ENCODE measurements at regions not wholly inside any gene's neighbourhood (a gene's known extent, or its start where the extent isn't known, plus 50 kb on each side); places are given as distances from the start of the nearest gene placed in this dataset.

DNA sequence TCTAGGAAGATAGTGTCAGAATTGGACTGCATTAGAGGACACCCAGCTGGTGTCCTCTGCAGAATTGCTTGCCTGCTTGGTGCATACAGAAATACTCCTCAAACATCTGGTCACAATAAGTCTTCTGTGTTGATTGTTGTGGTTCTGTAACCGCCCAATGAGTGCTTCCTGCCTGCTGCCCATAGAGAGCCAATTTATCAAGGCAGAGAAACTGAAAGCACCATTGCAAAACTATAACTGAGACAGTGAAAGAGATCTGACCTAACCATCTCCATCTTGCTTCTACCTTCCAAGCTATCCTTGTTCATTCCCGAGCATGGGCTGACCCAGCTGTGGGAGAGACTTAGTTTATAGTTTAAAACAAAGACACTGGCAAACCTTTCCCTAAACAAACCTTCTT is 462.4 kb upstream of the RGS18 start:
- H3K27ac ChIP-seq = no peak overlapping the region
- ATAC-seq (no peak), DNase-seq (no peak)
- H3K4me3 ChIP-seq = no peak overlapping the region
- TF ChIP-seq, protein P1, sequence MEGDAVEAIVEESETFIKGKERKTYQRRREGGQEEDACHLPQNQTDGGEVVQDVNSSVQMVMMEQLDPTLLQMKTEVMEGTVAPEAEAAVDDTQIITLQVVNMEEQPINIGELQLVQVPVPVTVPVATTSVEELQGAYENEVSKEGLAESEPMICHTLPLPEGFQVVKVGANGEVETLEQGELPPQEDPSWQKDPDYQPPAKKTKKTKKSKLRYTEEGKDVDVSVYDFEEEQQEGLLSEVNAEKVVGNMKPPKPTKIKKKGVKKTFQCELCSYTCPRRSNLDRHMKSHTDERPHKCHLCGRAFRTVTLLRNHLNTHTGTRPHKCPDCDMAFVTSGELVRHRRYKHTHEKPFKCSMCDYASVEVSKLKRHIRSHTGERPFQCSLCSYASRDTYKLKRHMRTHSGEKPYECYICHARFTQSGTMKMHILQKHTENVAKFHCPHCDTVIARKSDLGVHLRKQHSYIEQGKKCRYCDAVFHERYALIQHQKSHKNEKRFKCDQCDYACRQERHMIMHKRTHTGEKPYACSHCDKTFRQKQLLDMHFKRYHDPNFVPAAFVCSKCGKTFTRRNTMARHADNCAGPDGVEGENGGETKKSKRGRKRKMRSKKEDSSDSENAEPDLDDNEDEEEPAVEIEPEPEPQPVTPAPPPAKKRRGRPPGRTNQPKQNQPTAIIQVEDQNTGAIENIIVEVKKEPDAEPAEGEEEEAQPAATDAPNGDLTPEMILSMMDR (IDR thresholded peaks at IDR 0.05) = no peak
- no peaks in the 10 kb centered on the region for H3K9me3 ChIP-seq
- H3K27me3 ChIP-seq = no peaks in the 10 kb centered on the region
- no peaks in the 10 kb centered on the region for H3K4me1 ChIP-seq
- intact Hi-C loops (cut with DNase I) = no loop called here
- no peaks in the 10 kb centered on the region for H3K36me3 ChIP-seq

DNA sequence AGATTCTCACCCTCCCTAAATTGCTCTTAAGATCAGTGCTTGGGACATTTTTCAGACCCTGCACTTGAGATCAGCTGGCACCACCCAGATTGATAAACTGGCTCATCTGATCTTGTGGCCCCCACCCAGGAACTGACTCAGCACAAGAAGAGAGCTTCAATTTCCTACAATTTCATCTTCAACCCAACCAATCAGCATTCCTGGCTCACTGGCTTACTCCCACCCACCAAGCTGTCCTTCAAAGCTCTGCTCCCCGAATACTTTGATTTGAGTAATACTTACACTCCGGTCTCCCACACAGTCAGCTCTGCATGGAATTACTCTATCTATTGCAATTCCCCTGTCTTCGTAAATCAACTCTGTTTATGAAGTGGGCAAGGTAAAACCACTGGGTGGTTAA is 461.9 kb upstream of the RGS18 start:
- TF ChIP-seq, protein P1 (IDR thresholded peaks at IDR 0.05) = no peak
- Histone ChIP-seq H3K27ac (no peak overlapping the region), H3K4me1 (no peaks in the 10 kb centered on the region), H3K4me3 (no peak overlapping the region), H3K9me3 (no peaks in the 10 kb centered on the region), H3K36me3 (no peaks in the 10 kb centered on the region), H3K27me3 (no peaks in the 10 kb centered on the region)
- DNase-seq (no peak), ATAC-seq (no peak)
- intact Hi-C loops (cut with DNase I) = no loop called here

DNA sequence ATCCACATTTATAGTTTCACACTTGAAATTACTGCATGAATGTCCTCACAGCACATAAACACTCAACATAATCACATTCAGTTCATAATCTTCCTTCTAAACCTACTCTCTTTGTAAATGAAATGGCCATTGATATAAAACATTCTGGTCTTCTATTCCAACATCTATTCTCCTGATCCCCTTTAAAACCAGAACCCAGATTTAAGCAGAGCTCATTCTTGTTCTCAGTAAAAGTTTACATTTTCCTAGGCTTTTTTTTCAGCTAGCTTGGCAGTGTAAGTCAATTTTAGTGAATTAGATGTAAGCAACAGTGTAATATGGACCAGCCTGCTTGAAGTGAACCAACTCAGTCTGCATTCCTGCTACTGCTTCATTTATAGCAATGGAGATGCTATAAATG is 460.7 kb upstream of the RGS18 start:
- Histone ChIP-seq H3K27ac (no peak overlapping the region), H3K9me3 (no peaks in the 10 kb centered on the region), H3K36me3 (no peaks in the 10 kb centered on the region), H3K4me1 (no peaks in the 10 kb centered on the region), H3K4me3 (no peak overlapping the region), H3K27me3 (no peaks in the 10 kb centered on the region)
- DNase-seq = no peak
- intact Hi-C loops (cut with DNase I) = no loop called here
- no peak for ATAC-seq
- TF ChIP-seq, protein P1 (IDR thresholded peaks at IDR 0.05) = no peak

DNA sequence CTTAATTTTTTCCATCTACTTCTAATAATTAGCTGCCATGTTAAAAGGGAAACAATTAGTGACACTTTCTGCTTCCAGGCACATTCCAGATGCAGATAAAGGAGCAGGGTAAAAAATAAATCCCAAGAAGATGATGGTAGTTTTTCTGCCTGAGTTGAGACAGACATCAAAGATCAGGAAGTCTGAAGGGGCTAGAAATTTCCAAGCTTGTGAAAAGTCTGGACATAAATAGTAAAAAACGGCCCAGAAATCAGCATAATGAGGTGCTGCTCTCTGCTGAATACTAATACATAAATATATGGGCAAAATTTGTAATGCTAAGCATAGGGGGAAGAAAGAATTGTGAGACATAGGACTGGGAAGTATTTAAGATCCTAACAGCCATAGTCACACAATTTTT is 460.0 kb upstream of the RGS18 start:
- H3K27ac ChIP-seq = no peak overlapping the region
- intact Hi-C loops (cut with DNase I) = no loop called here
- no peaks in the 10 kb centered on the region for H3K9me3 ChIP-seq
- no peak overlapping the region for H3K4me3 ChIP-seq
- H3K4me1 ChIP-seq = no peaks in the 10 kb centered on the region
- ATAC-seq (no peak), DNase-seq (no peak)
- no peaks in the 10 kb centered on the region for H3K36me3 ChIP-seq
- no peaks in the 10 kb centered on the region for H3K27me3 ChIP-seq
- TF ChIP-seq, protein P1 (IDR thresholded peaks at IDR 0.05) = no peak

DNA sequence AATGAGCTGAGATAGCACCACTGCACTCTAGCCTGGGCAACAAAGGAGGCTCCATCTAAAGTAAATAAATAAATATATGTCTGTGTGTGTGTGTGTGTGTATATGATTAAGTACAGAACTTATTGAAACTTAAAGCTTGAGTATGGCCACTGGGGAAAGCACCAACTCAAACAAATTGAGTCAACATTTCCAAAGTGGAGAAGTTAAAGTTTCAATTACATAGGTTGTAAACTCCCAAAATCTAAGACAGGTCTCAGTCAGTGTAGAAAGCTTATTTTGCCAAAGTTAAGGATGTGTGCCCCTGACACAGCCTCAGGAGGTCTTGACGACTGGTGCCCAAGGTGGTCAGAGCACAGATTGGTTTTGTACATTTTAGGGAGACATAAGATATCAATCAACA is 458.9 kb upstream of the RGS18 start:
- Histone ChIP-seq H3K4me1 (no peaks in the 10 kb centered on the region), H3K36me3 (no peaks in the 10 kb centered on the region), H3K9me3 (no peaks in the 10 kb centered on the region), H3K4me3 (no peak overlapping the region), H3K27ac (no peak overlapping the region), H3K27me3 (no peaks in the 10 kb centered on the region)
- no peak for DNase-seq
- intact Hi-C loops (cut with DNase I) = no loop called here
- no peak for ATAC-seq
- TF ChIP-seq, protein P1 (IDR thresholded peaks at IDR 0.05) = no peak

DNA sequence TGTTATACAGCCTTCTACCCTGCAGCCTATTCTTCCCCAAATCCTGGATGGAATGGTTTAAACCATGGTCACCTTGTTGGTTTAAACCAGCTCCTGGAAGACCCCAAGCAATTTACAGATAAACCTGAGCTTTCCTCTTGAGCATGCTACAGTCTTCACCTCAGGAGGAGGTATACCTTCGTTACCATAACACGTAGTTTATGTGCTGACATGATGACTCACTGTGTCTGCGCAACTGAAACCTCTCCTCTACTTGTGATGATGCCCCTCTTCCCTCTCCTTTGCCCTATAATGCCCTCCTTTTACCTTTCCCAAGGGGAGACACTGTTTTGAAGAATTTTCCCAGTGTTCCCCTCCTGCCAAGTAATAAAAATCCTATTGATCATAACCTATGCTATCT is 457.3 kb upstream of the RGS18 start:
- Histone ChIP-seq H3K27me3 (no peaks in the 10 kb centered on the region), H3K4me3 (no peak overlapping the region), H3K36me3 (no peaks in the 10 kb centered on the region), H3K9me3 (no peaks in the 10 kb centered on the region), H3K4me1 (no peaks in the 10 kb centered on the region), H3K27ac (no peak overlapping the region)
- ATAC-seq = no peak
- no peak for DNase-seq
- TF ChIP-seq, protein P1 (IDR thresholded peaks at IDR 0.05) = no peak
- intact Hi-C loops (cut with DNase I) = no loop called here
